Ishikawa (cell line): ENCODE measurements at regions not wholly inside any gene's neighbourhood (a gene's known extent, or its start where the extent isn't known, plus 50 kb on each side); places are given as distances from the start of the nearest gene placed in this dataset.

ENCODE experiments used
- EP300 ChIP-seq: IDR thresholded peaks from 2 replicates; pipeline ENCODE4 v1.6.1; 2012; ENCODE audit warnings: borderline replicate concordance
- RAD21 ChIP-seq: IDR thresholded peaks from 2 replicates; pipeline ENCODE4 v1.6.1; 2012; ENCODE audit warnings: low read depth
- ZBTB7A ChIP-seq: IDR thresholded peaks from 2 replicates; pipeline ENCODE4 v1.6.1; 2012; ENCODE audit warnings: low read depth
- TF ChIP-seq, protein P1 (sequence below): IDR thresholded peaks from 2 replicates; pipeline ENCODE4 v1.6.1; 2012

- no peak for TF ChIP-seq ZBTB7A
- no peak for TF ChIP-seq EP300
- TF ChIP-seq, protein P1, sequence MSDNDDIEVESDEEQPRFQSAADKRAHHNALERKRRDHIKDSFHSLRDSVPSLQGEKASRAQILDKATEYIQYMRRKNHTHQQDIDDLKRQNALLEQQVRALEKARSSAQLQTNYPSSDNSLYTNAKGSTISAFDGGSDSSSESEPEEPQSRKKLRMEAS = no peak
- no peak for TF ChIP-seq RAD21
Measured at GRCh38 chr1:38341694-38342093, 295.1 kb upstream of the POU3F1 start.
